WERI-Rb-1 (cell line): ENCODE measurements at regions not wholly inside any gene's neighbourhood (a gene's known extent, or its start where the extent isn't known, plus 50 kb on each side); places are given as distances from the start of the nearest gene placed in this dataset.

Experiments
- DNase-seq: peaks from one replicate; pipeline ENCODE4 v3.0.0-alpha.2; 2020
- H3K27ac ChIP-seq: fragments of 250-450 bp; sonication (Bioruptor Pico); 2 replicates; pipeline ENCODE4 v1.5.1; 2020; ENCODE audit warnings: mild to moderate bottlenecking, moderate library complexity
- H3K27me3 ChIP-seq: fragments of 250-450 bp; sonication (Bioruptor Pico); 2 replicates; pipeline ENCODE4 v1.5.1; 2021; ENCODE audit warnings: mild to moderate bottlenecking, low read depth, moderate library complexity; ENCODE audit not compliant: insufficient read depth, severe bottlenecking
- H3K36me3 ChIP-seq: fragments of 250-450 bp; sonication (Bioruptor Pico); 2 replicates; pipeline ENCODE4 v1.5.1; 2020; ENCODE audit warnings: mild to moderate bottlenecking, moderate library complexity
- H3K4me3 ChIP-seq: 2 replicates; pipeline ENCODE4 v1.5.1; 2011; ENCODE audit warnings: low read depth, mild to moderate bottlenecking, control low read depth, low read length
- H3K9me3 ChIP-seq: fragments of 250-450 bp; sonication (Bioruptor Pico); 2 replicates; pipeline ENCODE4 v1.5.1; 2021; ENCODE audit warnings: mild to moderate bottlenecking, moderate library complexity; ENCODE audit not compliant: severe bottlenecking
- TF ChIP-seq, protein P1 (sequence below): IDR thresholded peaks from 2 replicates; pipeline ENCODE4 v1.5.1; 2011; ENCODE audit warnings: low read depth, mild to moderate bottlenecking, control low read depth, inconsistent platforms, low read length

DNA sequence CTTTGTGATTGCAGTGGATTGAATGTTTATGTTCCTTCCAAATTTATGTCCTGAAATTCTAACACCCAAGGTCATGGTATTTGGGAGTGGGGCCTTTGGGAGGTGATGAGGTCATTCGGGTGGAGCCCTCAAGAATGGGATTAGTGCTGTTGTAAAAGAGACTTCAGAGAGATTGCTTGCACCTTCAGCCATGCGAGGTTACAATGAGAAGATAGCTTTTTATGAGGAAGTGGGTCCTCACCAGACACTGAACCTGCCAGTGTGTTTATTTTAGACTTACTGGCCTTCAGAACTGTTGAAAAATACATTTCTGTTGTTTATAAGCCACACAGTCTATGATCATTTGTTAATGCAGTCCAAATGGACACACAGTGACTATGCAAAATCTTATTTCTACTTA lies 161.0 kb upstream of the GPRIN3 start:
- Histone ChIP-seq H3K36me3 (no peaks in the 10 kb centered on the region), H3K27me3 (no peaks in the 10 kb centered on the region), H3K9me3 (no peaks in the 10 kb centered on the region), H3K27ac (no peak overlapping the region), H3K4me3 (no peak overlapping the region)
- no peak for DNase-seq
- TF ChIP-seq, protein P1, sequence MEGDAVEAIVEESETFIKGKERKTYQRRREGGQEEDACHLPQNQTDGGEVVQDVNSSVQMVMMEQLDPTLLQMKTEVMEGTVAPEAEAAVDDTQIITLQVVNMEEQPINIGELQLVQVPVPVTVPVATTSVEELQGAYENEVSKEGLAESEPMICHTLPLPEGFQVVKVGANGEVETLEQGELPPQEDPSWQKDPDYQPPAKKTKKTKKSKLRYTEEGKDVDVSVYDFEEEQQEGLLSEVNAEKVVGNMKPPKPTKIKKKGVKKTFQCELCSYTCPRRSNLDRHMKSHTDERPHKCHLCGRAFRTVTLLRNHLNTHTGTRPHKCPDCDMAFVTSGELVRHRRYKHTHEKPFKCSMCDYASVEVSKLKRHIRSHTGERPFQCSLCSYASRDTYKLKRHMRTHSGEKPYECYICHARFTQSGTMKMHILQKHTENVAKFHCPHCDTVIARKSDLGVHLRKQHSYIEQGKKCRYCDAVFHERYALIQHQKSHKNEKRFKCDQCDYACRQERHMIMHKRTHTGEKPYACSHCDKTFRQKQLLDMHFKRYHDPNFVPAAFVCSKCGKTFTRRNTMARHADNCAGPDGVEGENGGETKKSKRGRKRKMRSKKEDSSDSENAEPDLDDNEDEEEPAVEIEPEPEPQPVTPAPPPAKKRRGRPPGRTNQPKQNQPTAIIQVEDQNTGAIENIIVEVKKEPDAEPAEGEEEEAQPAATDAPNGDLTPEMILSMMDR, result no peak

DNA sequence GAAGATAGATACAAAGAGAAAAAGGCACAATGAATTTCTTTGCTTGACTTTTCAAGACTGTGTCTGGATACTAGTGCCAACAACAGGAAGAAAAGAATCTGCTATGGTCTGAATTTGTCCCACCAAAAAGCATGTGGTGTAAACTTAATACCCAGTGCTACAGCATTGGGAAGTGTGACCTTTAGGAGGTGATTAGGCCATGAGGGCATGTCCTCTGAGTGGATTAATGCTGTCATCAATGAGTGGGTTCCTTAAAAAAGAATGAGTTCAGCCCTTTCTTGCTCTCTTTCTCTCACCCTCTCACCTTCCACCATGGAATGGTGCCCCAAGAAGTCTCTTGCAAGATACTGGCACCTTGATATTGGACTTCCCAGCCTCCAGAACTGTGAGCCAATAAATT lies 155.7 kb upstream of the GPRIN3 start:
- no peak for DNase-seq
- H3K36me3 ChIP-seq, result no peaks in the 10 kb centered on the region
- no peaks in the 10 kb centered on the region for H3K9me3 ChIP-seq
- H3K27me3 ChIP-seq, result no peaks in the 10 kb centered on the region
- TF ChIP-seq, protein P1, result no peak
- H3K4me3 ChIP-seq, result no peak overlapping the region
- H3K27ac ChIP-seq, result no peak overlapping the region

DNA sequence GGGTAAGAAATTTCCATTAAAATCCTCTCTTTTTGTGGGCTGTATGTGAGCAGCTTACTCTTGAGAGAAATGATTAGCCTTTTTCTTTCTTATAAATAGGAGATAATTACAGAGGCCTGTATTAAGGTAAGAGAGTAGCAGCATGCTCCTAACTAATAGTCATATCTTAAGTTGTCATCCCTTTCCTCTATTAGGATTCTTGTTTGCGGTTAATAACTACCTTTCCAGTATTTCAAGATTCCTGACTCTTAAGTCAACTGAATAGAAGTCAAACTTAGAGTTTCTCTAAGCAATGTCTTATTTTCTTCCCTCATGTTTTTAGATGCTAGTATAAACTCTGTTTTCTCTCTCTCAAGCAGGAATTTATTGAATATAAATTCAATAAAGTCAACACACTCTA lies 139.9 kb upstream of the GPRIN3 start:
- TF ChIP-seq, protein P1, result no peak
- Histone ChIP-seq H3K4me3 (no peak overlapping the region), H3K27me3 (no peaks in the 10 kb centered on the region), H3K27ac (no peak overlapping the region), H3K36me3 (no peaks in the 10 kb centered on the region), H3K9me3 (peaks cover 8% of the 10 kb centered on the region)
- no peak for DNase-seq

DNA sequence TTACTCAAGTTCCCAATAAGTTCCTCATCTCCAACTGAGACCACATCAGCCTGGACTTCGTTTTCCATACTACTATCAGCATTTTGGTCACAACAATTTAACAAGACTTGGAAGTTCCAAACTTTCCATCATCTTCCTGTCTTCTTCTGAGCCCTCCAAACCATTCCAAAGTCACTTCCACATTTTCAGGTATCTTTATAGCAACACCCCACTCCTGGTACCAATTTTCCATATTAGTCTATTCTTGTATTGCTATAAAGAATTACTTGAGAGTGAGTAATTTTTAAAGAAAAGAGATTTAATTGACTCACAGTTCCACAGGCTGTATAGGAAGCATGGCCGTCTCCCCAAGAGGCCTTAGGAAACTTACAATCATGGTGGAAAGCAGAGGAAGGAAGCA lies 138.6 kb upstream of the GPRIN3 start:
- Histone ChIP-seq H3K27ac (no peak overlapping the region), H3K9me3 (peaks cover 8% of the 10 kb centered on the region), H3K4me3 (no peak overlapping the region), H3K27me3 (no peaks in the 10 kb centered on the region), H3K36me3 (no peaks in the 10 kb centered on the region)
- TF ChIP-seq, protein P1, result no peak
- DNase-seq, result no peak

DNA sequence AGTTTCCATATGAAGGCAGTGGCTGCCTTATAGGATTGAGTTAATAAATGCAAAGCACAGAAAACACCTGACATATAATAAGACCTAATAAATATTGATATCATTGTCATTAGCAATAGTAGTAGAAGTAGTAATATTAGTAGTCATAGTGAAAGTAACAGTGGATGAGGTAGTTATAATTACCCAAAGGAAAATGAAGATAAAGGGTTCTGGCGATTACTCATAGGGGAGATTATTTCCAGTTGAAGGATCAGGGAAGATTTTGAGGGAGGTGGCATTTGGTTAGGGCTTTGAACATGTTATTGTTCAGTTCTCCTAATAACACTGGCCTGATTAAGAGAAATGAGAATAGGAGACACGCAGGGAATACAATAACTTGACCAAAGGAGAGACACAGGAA lies 131.9 kb upstream of the GPRIN3 start:
- DNase-seq, result no peak
- no peak overlapping the region for H3K27ac ChIP-seq
- H3K27me3 ChIP-seq, result no peaks in the 10 kb centered on the region
- H3K4me3 ChIP-seq, result no peak overlapping the region
- no peaks in the 10 kb centered on the region for H3K36me3 ChIP-seq
- H3K9me3 ChIP-seq, result no peaks in the 10 kb centered on the region
- TF ChIP-seq, protein P1, result no peak

DNA sequence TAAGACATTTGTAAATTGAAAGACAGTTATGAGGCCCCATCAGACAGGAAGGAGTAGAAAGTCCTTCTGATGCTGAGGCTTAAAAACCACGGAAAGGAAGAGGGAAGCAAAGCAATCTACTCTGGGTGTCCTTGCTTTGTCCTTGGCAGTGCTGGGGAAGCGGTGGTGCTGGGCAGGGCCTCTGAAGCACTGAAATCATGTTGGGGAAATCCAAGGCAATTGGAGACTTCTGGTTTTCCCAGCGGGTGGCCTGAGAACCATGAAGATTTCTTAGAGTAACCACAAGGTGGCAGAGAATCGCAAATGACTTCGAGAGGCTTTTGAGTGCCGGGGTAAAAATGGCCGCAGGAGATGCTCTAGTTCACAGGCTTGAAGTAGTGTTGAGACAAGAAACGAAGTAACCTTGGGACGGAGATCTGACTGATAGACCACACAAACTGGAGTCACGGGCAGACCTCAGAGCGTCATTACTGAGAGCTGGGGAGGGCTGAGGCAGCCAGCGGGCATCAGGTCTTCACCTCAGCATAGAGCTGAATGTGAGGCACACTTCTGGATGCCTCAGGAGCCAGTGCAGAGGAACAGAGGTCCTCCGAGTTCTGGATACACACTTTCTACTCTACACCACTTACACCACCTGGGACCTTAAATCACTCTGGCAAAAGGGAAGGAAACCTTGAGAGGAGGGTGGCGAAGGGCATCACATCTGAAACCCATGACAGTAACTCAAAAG lies 130.7 kb upstream of the GPRIN3 start:
- Histone ChIP-seq H3K36me3 (no peaks in the 10 kb centered on the region), H3K27me3 (no peaks in the 10 kb centered on the region), H3K9me3 (no peaks in the 10 kb centered on the region), H3K27ac (no peak overlapping the region), H3K4me3 (no peak overlapping the region)
- DNase-seq, result peak; percentile 56
- TF ChIP-seq, protein P1, result peak; percentile 36
